Pancreas (tissue), 10 donors: ENCODE measurements at regions not wholly inside any gene's neighbourhood (a gene's known extent, or its start where the extent isn't known, plus 50 kb on each side); places are given as distances from the start of the nearest gene placed in this dataset.
A peak's percentile ranks its signal among the peaks of the same experiment; 100 is the strongest.

Experiments used
- ATAC-seq, 4 donors: fragments of 200-7000 bp; cut with Tn5 transposase; one replicate each; pipeline versions ENCODE4 v1.8.0 to v1.9.1; 2020; ENCODE audit warnings: mild to moderate bottlenecking in 4 of 4, moderate library complexity in 4 of 4
- DNase-seq, 6 donors: peaks; one replicate each; pipeline ENCODE4 v3.0.0-alpha.2; 2020
- FAIRE-seq: peaks from 2 replicates; lab custom pipeline; 2012; peaks lifted over from hg19 to GRCh38; lab: Jason Lieb, UNC
- H3K27ac ChIP-seq, 4 donors: fragments of 200-600 bp; sonication (generic); 1 replicate in 3 of 4; 2 replicates in 1 of 4; pipeline versions ENCODE4 v1.5.0 to v1.8.0; 2020
- H3K27me3 ChIP-seq, 4 donors: fragments of 200-600 bp; one replicate each; pipeline ENCODE4 v1.8.0; 2021
- H3K36me3 ChIP-seq, 3 donors: fragments of 200-600 bp; sonication (generic) in 1 of 3; one replicate each; pipeline versions ENCODE4 v1.5.0 to v1.8.0; 2020 to 2021
- H3K4me1 ChIP-seq, 3 donors: fragments of 200-600 bp; one replicate each; pipeline ENCODE4 v1.8.0; 2021
- H3K4me3 ChIP-seq, 4 donors: fragments of 200-600 bp; sonication (generic) in 2 of 4; one replicate each; pipeline versions ENCODE4 v1.5.0 to v1.8.0; 2020 to 2021
- H3K9me3 ChIP-seq, 4 donors: fragments of 200-600 bp; one replicate each; pipeline ENCODE4 v1.8.0; 2021
- CTCF ChIP-seq, 4 donors: fragments of 200-600 bp; sonication (generic) in 3 of 4; IDR thresholded peaks; one replicate each; pipeline versions ENCODE4 v1.5.0 to v1.8.0; 2021; ENCODE audit warnings: antibody characterized with exemption in 4 of 4
- WGBS, 2 donors: extraction: QIAGEN DNeasy Blood & Tissue Kit; methylation state at CpG; one replicate each; pipeline ENCODE4 v1.1.7; 2013; 5-methylcytosine and 5-hydroxymethylcytosine counted together
- intact Hi-C, 3 donors: fragments of 100-400 bp; cut with DNase I; formaldehyde crosslinking; loops; one replicate each; pipeline versions ENCODE4 v1.11.1 to v1.14.2; 2022
- donor health status: healthy with polysubstance abuse.
- donor health status: DM: no; HTN: no; CAD: no; lungs with moderate emphysema.
- donor health status: DM: no; HTN: no; CAD: no.
- donor health status: control.
- donor health status: control.
- donor health status: Bipolar disorder and iron deficiency.
- donor health status: DM: yes; HTN: yes; CAD: no.
- donor health status: DM: no; HTN: no; CAD: no.
- donor health status: DM: no; HTN: no; CAD: no.
- donor health status: DM: yes; HTN: yes; CAD: no.

DNA sequence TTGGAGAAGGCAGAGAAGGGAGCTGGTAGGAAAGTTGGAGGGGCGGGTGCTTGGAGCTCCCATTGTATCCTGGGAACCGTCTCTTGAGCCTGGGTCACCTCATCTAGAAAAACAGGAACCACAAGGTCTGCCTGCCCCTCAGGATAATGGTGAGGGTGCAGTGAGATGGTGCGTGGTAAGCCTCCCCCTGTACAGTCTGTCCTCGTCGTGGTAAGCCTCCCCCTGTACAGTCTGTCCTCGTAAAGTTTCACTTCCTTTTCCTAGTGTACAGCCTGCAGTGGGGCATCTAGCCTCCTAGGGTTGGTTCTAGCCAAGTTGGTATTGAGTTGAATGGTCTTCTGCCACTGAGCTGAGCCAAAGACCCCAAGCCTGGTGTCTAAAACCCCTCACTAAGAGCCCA is 66.5 kb upstream of the IGSF21 start:
- no peaks in the 10 kb centered on the region for H3K27me3 ChIP-seq
- H3K36me3 ChIP-seq, result no peaks in the 10 kb centered on the region
- WGBS, 2 donors, result 65 to 72% methylated on average over 6 of the region's 6 CpGs
- TF ChIP-seq CTCF (IDR thresholded peaks at IDR 0.05), result no peak
- no peak overlapping the region for H3K27ac ChIP-seq
- H3K4me3 ChIP-seq, result no peak overlapping the region
- intact Hi-C loops, result no loop called here
- no peak for FAIRE-seq
- ATAC-seq, result peak in 1 of 4 donors; percentile 63
- H3K4me1 ChIP-seq, result no peaks in the 10 kb centered on the region
- DNase-seq, result no peak
- no peaks in the 10 kb centered on the region for H3K9me3 ChIP-seq

DNA sequence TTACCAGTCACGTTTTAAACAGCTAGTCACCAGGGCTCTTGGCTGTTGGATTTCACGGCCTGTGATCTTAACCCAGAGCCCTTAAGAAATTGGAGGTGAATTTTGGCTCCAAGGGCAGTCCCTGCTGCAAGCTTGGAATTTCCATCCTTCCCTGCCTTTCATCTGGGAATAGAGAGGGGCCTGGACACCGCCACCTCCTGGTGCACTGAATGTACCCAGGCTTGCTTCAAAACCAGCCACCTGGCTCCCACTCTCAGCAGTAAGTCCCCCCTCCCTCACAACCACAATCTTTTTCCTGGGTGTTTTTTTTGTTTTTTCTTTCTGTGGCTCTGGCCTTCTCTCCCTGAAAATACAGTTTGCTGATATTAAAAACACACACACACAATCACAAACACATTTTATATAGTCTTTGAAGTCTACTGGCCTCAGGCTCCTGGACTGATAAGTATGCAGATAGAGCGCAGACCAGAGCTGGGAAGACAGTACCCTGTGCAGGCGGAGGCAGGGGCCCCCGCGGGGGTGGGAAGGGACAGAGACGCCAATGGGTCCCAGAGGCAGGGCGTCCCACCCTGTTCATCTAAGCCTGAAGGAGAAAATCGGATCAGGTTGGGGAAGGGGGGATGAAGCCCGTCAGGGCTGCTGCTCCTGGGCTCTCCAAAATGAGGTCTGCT is 65.8 kb upstream of the IGSF21 start:
- intact Hi-C loops, result no loop called here
- DNase-seq, result no peak
- Histone ChIP-seq H3K27me3 (no peaks in the 10 kb centered on the region), H3K27ac (no peak overlapping the region), H3K9me3 (no peaks in the 10 kb centered on the region), H3K36me3 (no peaks in the 10 kb centered on the region), H3K4me3 (no peak overlapping the region), H3K4me1 (no peaks in the 10 kb centered on the region)
- no peak for TF ChIP-seq CTCF (IDR thresholded peaks at IDR 0.05)
- no peak for ATAC-seq
- FAIRE-seq, result no peak
- WGBS, 2 donors, result 47 to 59% methylated on average over 11 of the region's 11 CpGs

DNA sequence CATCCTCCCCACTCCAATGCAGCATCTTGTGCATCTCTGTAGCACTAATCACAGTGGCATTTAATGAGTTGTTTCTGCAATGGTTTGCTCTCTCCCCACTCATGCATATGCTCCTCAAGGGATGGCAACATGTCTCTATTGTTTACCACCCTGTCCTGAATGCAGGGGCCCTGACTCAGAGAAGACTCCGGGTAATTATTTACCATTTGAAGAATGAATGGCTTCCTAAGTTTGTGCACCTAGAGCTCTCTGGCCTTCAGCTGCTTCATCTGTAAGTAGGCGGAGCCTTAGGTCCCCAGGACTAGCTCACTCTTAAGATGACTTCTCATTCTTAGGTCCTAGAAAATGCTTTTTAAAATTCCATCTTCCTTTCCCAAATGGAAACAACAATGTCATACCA is 63.7 kb upstream of the IGSF21 start:
- 36 to 40% methylated on average over 2 of the region's 2 CpGs for WGBS, 2 donors
- no peak overlapping the region for H3K4me3 ChIP-seq
- H3K4me1 ChIP-seq, result no peaks in the 10 kb centered on the region
- no peaks in the 10 kb centered on the region for H3K36me3 ChIP-seq
- H3K9me3 ChIP-seq, result no peaks in the 10 kb centered on the region
- TF ChIP-seq CTCF (IDR thresholded peaks at IDR 0.05), result no peak
- ATAC-seq (no peak), DNase-seq (no peak), FAIRE-seq (no peak)
- H3K27me3 ChIP-seq, result no peaks in the 10 kb centered on the region
- no peak overlapping the region for H3K27ac ChIP-seq
- intact Hi-C loops, result no loop called here

DNA sequence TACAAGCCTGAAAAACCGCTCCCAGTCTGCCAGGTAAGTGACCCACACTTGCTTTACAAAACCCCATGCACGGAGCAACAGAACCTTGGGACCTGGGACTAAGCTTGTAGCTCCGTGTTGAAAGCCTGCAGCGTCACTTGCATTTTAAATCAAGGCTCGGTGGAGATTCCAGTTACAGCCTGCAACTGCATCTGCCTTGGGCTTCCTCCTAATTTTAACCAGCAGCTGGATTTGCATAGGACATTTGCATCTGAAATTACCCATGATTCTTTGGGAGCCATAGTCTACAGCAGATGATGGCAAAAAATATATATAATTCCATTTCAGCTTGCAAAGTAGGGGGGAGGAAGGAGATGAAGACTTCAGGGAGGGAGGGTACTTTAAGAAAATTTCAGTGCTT is 62.4 kb upstream of the IGSF21 start:
- no peak for FAIRE-seq
- TF ChIP-seq CTCF (IDR thresholded peaks at IDR 0.05), result no peak
- no peak for DNase-seq
- Histone ChIP-seq H3K27ac (no peak overlapping the region), H3K36me3 (no peaks in the 10 kb centered on the region), H3K4me1 (no peaks in the 10 kb centered on the region), H3K4me3 (no peak overlapping the region), H3K9me3 (no peaks in the 10 kb centered on the region), H3K27me3 (no peaks in the 10 kb centered on the region)
- no peak for ATAC-seq
- intact Hi-C loops, result no loop called here
- WGBS, 2 donors, result 42 to 53% methylated on average over 5 of the region's 5 CpGs

DNA sequence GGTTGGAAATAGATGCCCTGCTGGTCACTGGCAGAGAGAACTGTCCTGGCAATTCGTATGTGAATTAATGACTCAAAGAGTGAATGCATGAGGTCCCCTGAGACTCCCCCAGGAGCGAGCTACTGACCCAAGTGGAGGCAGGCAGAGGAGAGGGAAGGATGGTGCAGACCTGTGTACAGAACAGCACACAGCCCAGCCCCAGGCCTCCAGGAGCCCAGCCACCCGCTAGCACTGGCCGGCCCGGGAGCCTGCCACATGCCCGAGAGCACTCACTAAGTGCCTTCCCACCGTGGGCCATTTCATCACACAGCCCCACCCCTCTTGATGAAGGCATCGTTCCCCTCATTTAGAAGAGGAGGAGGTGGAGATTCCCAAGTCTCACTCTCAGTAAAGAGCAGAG is 62.0 kb upstream of the IGSF21 start:
- H3K9me3 ChIP-seq, result no peaks in the 10 kb centered on the region
- no peak for TF ChIP-seq CTCF (IDR thresholded peaks at IDR 0.05)
- DNase-seq (no peak), ATAC-seq (no peak), FAIRE-seq (no peak)
- no peak overlapping the region for H3K27ac ChIP-seq
- H3K4me1 ChIP-seq, result no peaks in the 10 kb centered on the region
- H3K4me3 ChIP-seq, result no peak overlapping the region
- H3K27me3 ChIP-seq, result no peaks in the 10 kb centered on the region
- no peaks in the 10 kb centered on the region for H3K36me3 ChIP-seq
- intact Hi-C loops, result no loop called here
- WGBS, 2 donors, result 45 to 59% methylated on average over 8 of the region's 8 CpGs
